Fibroblast of lung (primary cell): ENCODE measurements at regions not wholly inside any gene's neighbourhood (a gene's known extent, or its start where the extent isn't known, plus 50 kb on each side); places are given as distances from the start of the nearest gene placed in this dataset.

Experiments
- DNase-seq, 2 donors: peaks; one replicate each; pipeline versions ENCODE4 v3.0.0 to v3.0.0-alpha.2; 2010; ENCODE audit warnings: low read depth in 2 of 2
- H2AFZ ChIP-seq: 2 replicates; pipeline ENCODE4 v1.5.1; 2012; ENCODE audit warnings: low read length, control low read depth, inconsistent platforms
- H3K27ac ChIP-seq: 2 replicates; pipeline ENCODE4 v1.5.1; 2011; ENCODE audit warnings: low read length, control low read depth; ENCODE audit not compliant: insufficient read depth
- H3K27me3 ChIP-seq: 2 replicates; pipeline ENCODE4 v1.5.1; 2011; ENCODE audit warnings: mild to moderate bottlenecking, low read length; ENCODE audit not compliant: control insufficient read depth, insufficient read depth
- H3K36me3 ChIP-seq: 2 replicates; pipeline ENCODE4 v1.5.1; 2011; ENCODE audit warnings: low read length; ENCODE audit not compliant: control insufficient read depth, insufficient read depth
- H3K4me1 ChIP-seq: 2 replicates; pipeline ENCODE4 v1.5.1; 2011; ENCODE audit warnings: low read length; ENCODE audit not compliant: control insufficient read depth, insufficient read depth; ENCODE audit errors: extremely low read depth
- H3K4me2 ChIP-seq: 2 replicates; pipeline ENCODE4 v1.5.1; 2011; ENCODE audit warnings: low read length, control low read depth; ENCODE audit not compliant: insufficient read depth; ENCODE audit errors: extremely low read depth
- H3K4me3 ChIP-seq, 4 experiments: fragments of 200-600 bp in 1 of 4; sonication (generic) in 1 of 4; replicated peaks in 1 of 4; 2 replicates each; pipeline ENCODE4 v1.5.1; 2011 to 2016; ENCODE audit warnings: low read length in 4 of 4, low read depth in 3 of 4, mild to moderate bottlenecking in 3 of 4, control low read depth in 2 of 4, inconsistent platforms in 1 of 4, mixed read lengths in 1 of 4; ENCODE audit not compliant: insufficient read depth in 1 of 4; ENCODE audit errors: control extremely low read depth in 1 of 4
- H3K79me2 ChIP-seq: 2 replicates; pipeline ENCODE4 v1.5.1; 2012; ENCODE audit warnings: mild to moderate bottlenecking, low read length, inconsistent platforms; ENCODE audit not compliant: control insufficient read depth, insufficient read depth
- H3K9ac ChIP-seq: 2 replicates; pipeline ENCODE4 v1.5.1; 2011; ENCODE audit warnings: mild to moderate bottlenecking, low read length, control low read depth; ENCODE audit not compliant: insufficient read depth
- H3K9me3 ChIP-seq: 2 replicates; pipeline ENCODE4 v1.5.1; 2012; ENCODE audit warnings: low read depth, low read length; ENCODE audit not compliant: control insufficient read depth, insufficient read depth
- H4K20me1 ChIP-seq: 2 replicates; pipeline ENCODE4 v1.5.1; 2011; ENCODE audit warnings: low read length; ENCODE audit not compliant: control insufficient read depth, insufficient read depth; ENCODE audit errors: extremely low read depth
- EZH2 ChIP-seq: IDR thresholded peaks from 2 replicates; pipeline ENCODE4 v1.5.1; 2012; ENCODE audit warnings: low read length, control low read depth, mild to moderate bottlenecking; ENCODE audit errors: missing control alignments
- TF ChIP-seq, protein P1 (sequence below), 2 donors: IDR thresholded peaks in 1 of 2; conservative IDR thresholded peaks in 1 of 2; 1 replicate in 1 of 2; 2 replicates in 1 of 2; pipeline ENCODE4 v1.5.1; 2011 to 2012; ENCODE audit warnings: low read length in 2 of 2, control low read depth in 1 of 2, inconsistent platforms in 1 of 2, low read depth in 1 of 2, mild to moderate bottlenecking in 1 of 2

DNA sequence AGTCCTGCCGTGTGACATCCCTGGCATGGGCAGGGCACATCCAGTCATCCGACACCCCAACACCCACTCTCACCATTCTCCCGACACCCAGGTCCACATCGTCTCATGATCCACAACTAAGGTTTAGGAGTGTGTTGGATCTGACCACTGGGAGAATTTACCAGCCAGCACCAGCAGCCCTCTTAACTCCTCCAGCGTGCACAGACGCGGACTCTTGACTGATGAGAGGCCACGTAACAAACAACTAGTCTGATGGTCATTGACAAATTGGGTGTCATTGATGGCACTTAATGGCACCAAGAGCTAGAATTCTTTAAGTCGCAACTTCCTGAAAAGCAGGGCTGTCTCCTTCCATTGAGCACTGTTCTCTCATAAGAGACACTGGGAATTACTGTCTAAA is 203.0 kb upstream of the SFSWAP start:
- TF ChIP-seq, protein P1, sequence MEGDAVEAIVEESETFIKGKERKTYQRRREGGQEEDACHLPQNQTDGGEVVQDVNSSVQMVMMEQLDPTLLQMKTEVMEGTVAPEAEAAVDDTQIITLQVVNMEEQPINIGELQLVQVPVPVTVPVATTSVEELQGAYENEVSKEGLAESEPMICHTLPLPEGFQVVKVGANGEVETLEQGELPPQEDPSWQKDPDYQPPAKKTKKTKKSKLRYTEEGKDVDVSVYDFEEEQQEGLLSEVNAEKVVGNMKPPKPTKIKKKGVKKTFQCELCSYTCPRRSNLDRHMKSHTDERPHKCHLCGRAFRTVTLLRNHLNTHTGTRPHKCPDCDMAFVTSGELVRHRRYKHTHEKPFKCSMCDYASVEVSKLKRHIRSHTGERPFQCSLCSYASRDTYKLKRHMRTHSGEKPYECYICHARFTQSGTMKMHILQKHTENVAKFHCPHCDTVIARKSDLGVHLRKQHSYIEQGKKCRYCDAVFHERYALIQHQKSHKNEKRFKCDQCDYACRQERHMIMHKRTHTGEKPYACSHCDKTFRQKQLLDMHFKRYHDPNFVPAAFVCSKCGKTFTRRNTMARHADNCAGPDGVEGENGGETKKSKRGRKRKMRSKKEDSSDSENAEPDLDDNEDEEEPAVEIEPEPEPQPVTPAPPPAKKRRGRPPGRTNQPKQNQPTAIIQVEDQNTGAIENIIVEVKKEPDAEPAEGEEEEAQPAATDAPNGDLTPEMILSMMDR (conservative IDR thresholded peaks at IDR 0.05 in 1 of 2, IDR thresholded peaks at IDR 0.05 in 1 of 2; ENCODE audit: low read depth in 1 of 2, low read length in 2 of 2): no peak
- TF ChIP-seq EZH2: no peak
- no peak overlapping the region for H3K9ac ChIP-seq
- no peak overlapping the region for H3K4me3 ChIP-seq
- no peaks in the 10 kb centered on the region for H3K79me2 ChIP-seq
- no peaks in the 10 kb centered on the region for H4K20me1 ChIP-seq
- DNase-seq: no peak
- no peak overlapping the region for H3K4me2 ChIP-seq
- H3K27me3 ChIP-seq: no peaks in the 10 kb centered on the region
- H2AFZ ChIP-seq: no peak overlapping the region
- no peaks in the 10 kb centered on the region for H3K9me3 ChIP-seq
- H3K27ac ChIP-seq: no peak overlapping the region
- no peaks in the 10 kb centered on the region for H3K4me1 ChIP-seq
- H3K36me3 ChIP-seq: no peaks in the 10 kb centered on the region

GRCh38 chr12:131509701-131510100 is 201.2 kb upstream of the SFSWAP start:
- H3K27ac ChIP-seq: no peak overlapping the region
- H3K36me3 ChIP-seq: no peaks in the 10 kb centered on the region
- no peaks in the 10 kb centered on the region for H3K4me1 ChIP-seq
- no peak for DNase-seq
- no peak overlapping the region for H3K9ac ChIP-seq
- no peak overlapping the region for H2AFZ ChIP-seq
- TF ChIP-seq, protein P1 (conservative IDR thresholded peaks at IDR 0.05 in 1 of 2, IDR thresholded peaks at IDR 0.05 in 1 of 2; ENCODE audit: low read depth in 1 of 2, low read length in 2 of 2): no peak
- no peak for TF ChIP-seq EZH2
- no peaks in the 10 kb centered on the region for H3K27me3 ChIP-seq
- no peaks in the 10 kb centered on the region for H4K20me1 ChIP-seq
- no peak overlapping the region for H3K4me2 ChIP-seq
- H3K4me3 ChIP-seq: no peak overlapping the region
- H3K9me3 ChIP-seq: no peaks in the 10 kb centered on the region
- no peaks in the 10 kb centered on the region for H3K79me2 ChIP-seq

GRCh38 chr12:131510431-131510830 is 200.5 kb upstream of the SFSWAP start:
- no peak for DNase-seq
- no peak overlapping the region for H3K27ac ChIP-seq
- no peak for TF ChIP-seq EZH2
- TF ChIP-seq, protein P1 (conservative IDR thresholded peaks at IDR 0.05 in 1 of 2, IDR thresholded peaks at IDR 0.05 in 1 of 2; ENCODE audit: low read depth in 1 of 2, low read length in 2 of 2): no peak
- H3K4me3 ChIP-seq: no peak overlapping the region
- no peaks in the 10 kb centered on the region for H3K36me3 ChIP-seq
- no peak overlapping the region for H2AFZ ChIP-seq
- no peaks in the 10 kb centered on the region for H3K27me3 ChIP-seq
- H3K9me3 ChIP-seq: no peaks in the 10 kb centered on the region
- no peak overlapping the region for H3K4me2 ChIP-seq
- H3K9ac ChIP-seq: no peak overlapping the region
- H4K20me1 ChIP-seq: no peaks in the 10 kb centered on the region
- no peaks in the 10 kb centered on the region for H3K79me2 ChIP-seq
- no peaks in the 10 kb centered on the region for H3K4me1 ChIP-seq
